ENCODE measurements at regions not wholly inside any gene's neighbourhood (a gene's known extent, or its start where the extent isn't known, plus 50 kb on each side); places are given as distances from the start of the nearest gene placed in this dataset.

- TF ChIP-seq, protein P1, sequence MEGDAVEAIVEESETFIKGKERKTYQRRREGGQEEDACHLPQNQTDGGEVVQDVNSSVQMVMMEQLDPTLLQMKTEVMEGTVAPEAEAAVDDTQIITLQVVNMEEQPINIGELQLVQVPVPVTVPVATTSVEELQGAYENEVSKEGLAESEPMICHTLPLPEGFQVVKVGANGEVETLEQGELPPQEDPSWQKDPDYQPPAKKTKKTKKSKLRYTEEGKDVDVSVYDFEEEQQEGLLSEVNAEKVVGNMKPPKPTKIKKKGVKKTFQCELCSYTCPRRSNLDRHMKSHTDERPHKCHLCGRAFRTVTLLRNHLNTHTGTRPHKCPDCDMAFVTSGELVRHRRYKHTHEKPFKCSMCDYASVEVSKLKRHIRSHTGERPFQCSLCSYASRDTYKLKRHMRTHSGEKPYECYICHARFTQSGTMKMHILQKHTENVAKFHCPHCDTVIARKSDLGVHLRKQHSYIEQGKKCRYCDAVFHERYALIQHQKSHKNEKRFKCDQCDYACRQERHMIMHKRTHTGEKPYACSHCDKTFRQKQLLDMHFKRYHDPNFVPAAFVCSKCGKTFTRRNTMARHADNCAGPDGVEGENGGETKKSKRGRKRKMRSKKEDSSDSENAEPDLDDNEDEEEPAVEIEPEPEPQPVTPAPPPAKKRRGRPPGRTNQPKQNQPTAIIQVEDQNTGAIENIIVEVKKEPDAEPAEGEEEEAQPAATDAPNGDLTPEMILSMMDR (IDR thresholded peaks at IDR 0.05) = no peak
- no peak for TF ChIP-seq POLR2A (IDR thresholded peaks at IDR 0.05)
These were observed 1144.9 kb upstream of the PCDH9 start for GRCh38 chr13:68375004-68375403.
